ENCODE measurements at regions not wholly inside any gene's neighbourhood (a gene's known extent, or its start where the extent isn't known, plus 50 kb on each side); places are given as distances from the start of the nearest gene placed in this dataset.

DNA sequence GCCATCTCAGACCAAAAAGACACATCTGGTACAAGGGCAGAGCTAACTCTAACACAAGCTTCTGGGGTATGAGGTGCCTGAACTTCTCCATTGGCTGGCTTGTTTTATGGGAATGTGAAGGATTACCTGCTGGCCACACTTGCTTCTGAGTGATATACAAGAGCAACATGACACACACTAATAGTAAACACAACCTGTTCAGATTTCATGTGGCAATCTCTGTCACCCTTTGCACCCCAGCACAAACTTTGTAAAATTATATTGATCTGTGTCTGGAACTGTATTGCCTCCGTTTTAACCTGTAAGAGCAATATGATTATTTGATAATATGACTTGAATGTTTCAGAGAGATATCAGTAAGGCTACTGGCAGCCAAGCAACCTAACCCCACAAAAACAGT, 276.7 kb downstream of the CCDC85A start:
- no peak for TF ChIP-seq FOXJ3 (CRISPR knock-in tag; IDR thresholded peaks at IDR 0.05)
- TF ChIP-seq, protein P1, sequence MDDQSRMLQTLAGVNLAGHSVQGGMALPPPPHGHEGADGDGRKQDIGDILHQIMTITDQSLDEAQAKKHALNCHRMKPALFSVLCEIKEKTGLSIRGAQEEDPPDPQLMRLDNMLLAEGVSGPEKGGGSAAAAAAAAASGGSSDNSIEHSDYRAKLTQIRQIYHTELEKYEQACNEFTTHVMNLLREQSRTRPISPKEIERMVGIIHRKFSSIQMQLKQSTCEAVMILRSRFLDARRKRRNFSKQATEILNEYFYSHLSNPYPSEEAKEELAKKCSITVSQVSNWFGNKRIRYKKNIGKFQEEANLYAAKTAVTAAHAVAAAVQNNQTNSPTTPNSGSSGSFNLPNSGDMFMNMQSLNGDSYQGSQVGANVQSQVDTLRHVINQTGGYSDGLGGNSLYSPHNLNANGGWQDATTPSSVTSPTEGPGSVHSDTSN (IDR thresholded peaks at IDR 0.05): no peak
- TF ChIP-seq, protein P2, sequence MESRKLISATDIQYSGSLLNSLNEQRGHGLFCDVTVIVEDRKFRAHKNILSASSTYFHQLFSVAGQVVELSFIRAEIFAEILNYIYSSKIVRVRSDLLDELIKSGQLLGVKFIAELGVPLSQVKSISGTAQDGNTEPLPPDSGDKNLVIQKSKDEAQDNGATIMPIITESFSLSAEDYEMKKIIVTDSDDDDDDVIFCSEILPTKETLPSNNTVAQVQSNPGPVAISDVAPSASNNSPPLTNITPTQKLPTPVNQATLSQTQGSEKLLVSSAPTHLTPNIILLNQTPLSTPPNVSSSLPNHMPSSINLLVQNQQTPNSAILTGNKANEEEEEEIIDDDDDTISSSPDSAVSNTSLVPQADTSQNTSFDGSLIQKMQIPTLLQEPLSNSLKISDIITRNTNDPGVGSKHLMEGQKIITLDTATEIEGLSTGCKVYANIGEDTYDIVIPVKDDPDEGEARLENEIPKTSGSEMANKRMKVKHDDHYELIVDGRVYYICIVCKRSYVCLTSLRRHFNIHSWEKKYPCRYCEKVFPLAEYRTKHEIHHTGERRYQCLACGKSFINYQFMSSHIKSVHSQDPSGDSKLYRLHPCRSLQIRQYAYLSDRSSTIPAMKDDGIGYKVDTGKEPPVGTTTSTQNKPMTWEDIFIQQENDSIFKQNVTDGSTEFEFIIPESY (IDR thresholded peaks at IDR 0.05; ENCODE audit: borderline replicate concordance, low read depth): no peak
- TF ChIP-seq RXRA (IDR thresholded peaks at IDR 0.05; ENCODE audit: borderline replicate concordance, low read depth): no peak
- no peak for TF ChIP-seq POLR2AphosphoS5 (IDR thresholded peaks at IDR 0.05; ENCODE audit: low read depth, low read length)
- no peak for TF ChIP-seq RFX5 (IDR thresholded peaks at IDR 0.05; ENCODE audit: low read length)
- TF ChIP-seq, protein P3, sequence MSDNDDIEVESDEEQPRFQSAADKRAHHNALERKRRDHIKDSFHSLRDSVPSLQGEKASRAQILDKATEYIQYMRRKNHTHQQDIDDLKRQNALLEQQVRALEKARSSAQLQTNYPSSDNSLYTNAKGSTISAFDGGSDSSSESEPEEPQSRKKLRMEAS (IDR thresholded peaks at IDR 0.05; ENCODE audit: low read depth): no peak
- TF ChIP-seq RAD21 (IDR thresholded peaks at IDR 0.05; ENCODE audit: low read length): no peak
- ChIA-PET POLR2A (no interaction called here), CTCF (interaction anchor here (0.6 kb wide), 1 partner anchor 111 kb away, joined by 4 read pairs; no protein-coding TSS in a partner anchor)
- 42% methylated on average over 1 of the region's 1 CpG for WGBS (ENCODE audit: low lambda C conversion rate)
- no peaks in the 10 kb centered on the region for H3F3A ChIP-seq (replicated peaks; ENCODE audit: insufficient read depth)
- no peak overlapping the region for H3K4me3 ChIP-seq (ENCODE audit: low read depth in 2 of 2, low read length in 1 of 2)
- H3K9ac ChIP-seq: no peak overlapping the region
- no peak overlapping the region for H3K4me2 ChIP-seq
- H3K27ac ChIP-seq (ENCODE audit: low read depth in 2 of 2, low read length in 1 of 2): no peak overlapping the region
- no peaks in the 10 kb centered on the region for H3K9me2 ChIP-seq
- H3K9me3 ChIP-seq: no peaks in the 10 kb centered on the region
- H3K79me2 ChIP-seq (ENCODE audit: insufficient read depth): no peaks in the 10 kb centered on the region
- H4K20me1 ChIP-seq (ENCODE audit: insufficient read depth): no peaks in the 10 kb centered on the region
- no peaks in the 10 kb centered on the region for H3K36me3 ChIP-seq (replicated peaks in 1 of 2; ENCODE audit: control insufficient read depth in 1 of 2, insufficient read depth in 2 of 2, low read length in 1 of 2)
- no peak overlapping the region for H2AFZ ChIP-seq (ENCODE audit: low read depth)
- H3K27me3 ChIP-seq (ENCODE audit: insufficient read depth): no peaks in the 10 kb centered on the region
- DNase-seq: no peak
- H3K4me1 ChIP-seq (ENCODE audit: control insufficient read depth in 1 of 2, insufficient read depth in 2 of 2, low read depth in 1 of 2, low read length in 1 of 2): no peaks in the 10 kb centered on the region; a peak in 1 of 4 replicates

DNA sequence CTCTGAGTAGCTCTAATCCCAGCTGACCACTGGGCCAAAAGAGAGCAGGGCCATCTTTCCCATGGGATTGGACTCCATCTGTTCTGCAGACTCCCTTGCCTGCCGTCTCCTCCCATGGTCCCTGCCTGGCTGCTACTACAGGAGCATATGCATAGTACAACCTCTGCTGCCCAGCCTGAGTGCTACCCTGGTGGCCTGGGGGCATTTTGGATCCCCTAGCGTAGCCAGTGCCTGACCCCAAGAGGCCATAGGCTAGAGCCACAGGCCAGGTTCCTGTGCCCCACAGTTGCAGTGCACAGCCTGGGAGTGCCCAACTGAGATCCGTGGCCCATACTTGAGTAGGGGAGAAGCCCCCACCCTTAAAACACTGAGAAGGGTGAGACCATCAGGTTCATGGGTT, 280.3 kb downstream of the CCDC85A start:
- Histone ChIP-seq H3K9ac (no peak overlapping the region), H3K4me3 (ENCODE audit: low read depth in 2 of 2, low read length in 1 of 2) (no peak overlapping the region), H3K36me3 (replicated peaks in 1 of 2; ENCODE audit: control insufficient read depth in 1 of 2, insufficient read depth in 2 of 2, low read length in 1 of 2) (no peaks in the 10 kb centered on the region), H3K27me3 (ENCODE audit: insufficient read depth) (no peaks in the 10 kb centered on the region), H2AFZ (ENCODE audit: low read depth) (no peak overlapping the region), H3K4me1 (ENCODE audit: control insufficient read depth in 1 of 2, insufficient read depth in 2 of 2, low read depth in 1 of 2, low read length in 1 of 2) (no peaks in the 10 kb centered on the region), H3K9me2 (no peaks in the 10 kb centered on the region), H3F3A (replicated peaks; ENCODE audit: insufficient read depth) (no peaks in the 10 kb centered on the region), H3K9me3 (no peaks in the 10 kb centered on the region), H4K20me1 (ENCODE audit: insufficient read depth) (no peaks in the 10 kb centered on the region), H3K79me2 (ENCODE audit: insufficient read depth) (no peaks in the 10 kb centered on the region), H3K4me2 (no peak overlapping the region), H3K27ac (ENCODE audit: low read depth in 2 of 2, low read length in 1 of 2) (no peak overlapping the region)
- ChIA-PET CTCF (no interaction called here), POLR2A (no interaction called here)
- no peak for DNase-seq
- no CpG with 5 or more reads among the region's 3 CpGs for WGBS (ENCODE audit: low lambda C conversion rate)
- no peak for TF ChIP-seq MXI1 (IDR thresholded peaks at IDR 0.05; ENCODE audit: low read depth, low read length)
- no peak for TF ChIP-seq FOXM1 (IDR thresholded peaks at IDR 0.05; ENCODE audit: low read depth)
- no peak for TF ChIP-seq EZH2phosphoT487 (IDR thresholded peaks at IDR 0.05; ENCODE audit: borderline replicate concordance, low read depth)
- no peak for TF ChIP-seq POLR2AphosphoS5 (IDR thresholded peaks at IDR 0.05; ENCODE audit: low read depth, low read length)
- no peak for TF ChIP-seq NFIC (IDR thresholded peaks at IDR 0.05; ENCODE audit: borderline replicate concordance)
- no peak for TF ChIP-seq NRF1 (IDR thresholded peaks at IDR 0.05; ENCODE audit: low read depth, low read length)
- TF ChIP-seq SIN3A (IDR thresholded peaks at IDR 0.05; ENCODE audit: borderline replicate concordance, low read depth, low read length): no peak
- no peak for TF ChIP-seq RXRA (IDR thresholded peaks at IDR 0.05; ENCODE audit: borderline replicate concordance, low read depth)
- TF ChIP-seq, protein P1 (IDR thresholded peaks at IDR 0.05): no peak
- TF ChIP-seq, protein P4, sequence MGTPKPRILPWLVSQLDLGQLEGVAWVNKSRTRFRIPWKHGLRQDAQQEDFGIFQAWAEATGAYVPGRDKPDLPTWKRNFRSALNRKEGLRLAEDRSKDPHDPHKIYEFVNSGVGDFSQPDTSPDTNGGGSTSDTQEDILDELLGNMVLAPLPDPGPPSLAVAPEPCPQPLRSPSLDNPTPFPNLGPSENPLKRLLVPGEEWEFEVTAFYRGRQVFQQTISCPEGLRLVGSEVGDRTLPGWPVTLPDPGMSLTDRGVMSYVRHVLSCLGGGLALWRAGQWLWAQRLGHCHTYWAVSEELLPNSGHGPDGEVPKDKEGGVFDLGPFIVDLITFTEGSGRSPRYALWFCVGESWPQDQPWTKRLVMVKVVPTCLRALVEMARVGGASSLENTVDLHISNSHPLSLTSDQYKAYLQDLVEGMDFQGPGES (IDR thresholded peaks at IDR 0.05; ENCODE audit: low read depth, low read length): no peak
- TF ChIP-seq, protein P5, sequence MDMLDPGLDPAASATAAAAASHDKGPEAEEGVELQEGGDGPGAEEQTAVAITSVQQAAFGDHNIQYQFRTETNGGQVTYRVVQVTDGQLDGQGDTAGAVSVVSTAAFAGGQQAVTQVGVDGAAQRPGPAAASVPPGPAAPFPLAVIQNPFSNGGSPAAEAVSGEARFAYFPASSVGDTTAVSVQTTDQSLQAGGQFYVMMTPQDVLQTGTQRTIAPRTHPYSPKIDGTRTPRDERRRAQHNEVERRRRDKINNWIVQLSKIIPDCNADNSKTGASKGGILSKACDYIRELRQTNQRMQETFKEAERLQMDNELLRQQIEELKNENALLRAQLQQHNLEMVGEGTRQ (IDR thresholded peaks at IDR 0.05; ENCODE audit: borderline replicate concordance, low read depth, low read length): no peak
- TF ChIP-seq CHD2 (IDR thresholded peaks at IDR 0.05; ENCODE audit: low read length, partially characterized antibody): no peak
